ENCODE measurements at regions not wholly inside any gene's neighbourhood (a gene's known extent, or its start where the extent isn't known, plus 50 kb on each side); places are given as distances from the start of the nearest gene placed in this dataset.

DNA sequence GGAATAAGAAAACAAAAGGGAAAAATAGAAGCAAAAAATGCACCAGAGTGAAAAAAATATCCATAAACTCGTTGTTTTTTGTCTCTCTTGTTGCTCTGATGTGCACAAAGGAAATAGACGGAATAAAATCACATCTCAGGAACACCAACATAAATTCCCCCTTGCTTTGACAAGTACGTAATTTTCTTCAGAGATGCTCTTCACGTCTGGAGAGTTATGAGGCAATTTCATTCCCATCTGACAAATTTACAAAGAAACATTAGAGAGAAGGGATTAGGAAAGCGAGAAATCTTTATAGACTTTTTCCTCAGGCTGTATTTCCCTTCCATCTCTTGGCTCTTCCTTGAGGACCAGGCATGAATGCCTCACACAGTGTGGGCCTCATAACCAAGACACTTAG is 250.1 kb upstream of the ZFP64 start (continued):
- TF ChIP-seq, protein P1, sequence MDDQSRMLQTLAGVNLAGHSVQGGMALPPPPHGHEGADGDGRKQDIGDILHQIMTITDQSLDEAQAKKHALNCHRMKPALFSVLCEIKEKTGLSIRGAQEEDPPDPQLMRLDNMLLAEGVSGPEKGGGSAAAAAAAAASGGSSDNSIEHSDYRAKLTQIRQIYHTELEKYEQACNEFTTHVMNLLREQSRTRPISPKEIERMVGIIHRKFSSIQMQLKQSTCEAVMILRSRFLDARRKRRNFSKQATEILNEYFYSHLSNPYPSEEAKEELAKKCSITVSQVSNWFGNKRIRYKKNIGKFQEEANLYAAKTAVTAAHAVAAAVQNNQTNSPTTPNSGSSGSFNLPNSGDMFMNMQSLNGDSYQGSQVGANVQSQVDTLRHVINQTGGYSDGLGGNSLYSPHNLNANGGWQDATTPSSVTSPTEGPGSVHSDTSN (CRISPR knock-in tag; IDR thresholded peaks at IDR 0.05; ENCODE audit: borderline replicate concordance), result no peak

DNA sequence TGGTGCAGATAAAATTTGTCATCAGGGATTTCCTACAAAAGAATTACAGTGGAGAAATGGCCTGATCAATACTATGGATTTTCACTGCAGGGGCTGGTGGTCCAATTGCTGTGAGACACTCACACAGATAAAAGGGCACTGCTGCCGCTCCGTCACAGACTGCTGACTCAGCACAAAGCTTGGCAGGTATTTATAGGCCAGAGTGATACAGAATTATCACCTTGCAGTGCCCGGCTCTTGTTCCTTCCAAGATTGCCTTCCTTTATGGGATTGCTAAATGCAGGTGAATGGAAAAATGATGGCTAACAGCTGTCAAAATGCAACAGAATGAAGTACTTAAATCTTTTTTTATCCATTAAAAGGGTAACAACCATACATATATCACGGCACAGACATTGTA is 247.8 kb upstream of the ZFP64 start:
- intact Hi-C loops (cut with micrococcal nuclease; ENCODE audit: unreplicated experiment), result no loop called here

More for the DNA sequence above, 247.8 kb upstream of the ZFP64 start:
- no peaks in the 10 kb centered on the region for H3K27me3 ChIP-seq (ENCODE audit: control insufficient read depth in 1 of 2, insufficient read depth in 2 of 2, low read length in 2 of 2)
- H3K79me2 ChIP-seq (ENCODE audit: insufficient read depth, low read length), result no peaks in the 10 kb centered on the region
- no peak for ATAC-seq
- no peaks in the 10 kb centered on the region for H3K36me3 ChIP-seq (replicated peaks in 1 of 2; ENCODE audit: control insufficient read depth in 1 of 2, insufficient read depth in 2 of 2, low read length in 2 of 2)
- ChIA-PET POLR2A (interaction anchor here (0.6 kb wide), 1 partner anchor 1900 kb away, joined by 4 read pairs; no protein-coding TSS in a partner anchor), CTCF (ENCODE audit: low intra/inter-chr PET ratio, low total read pairs) (no interaction called here)
- WGBS (ENCODE audit: low lambda C conversion rate), result 40% methylated on average over 4 of the region's 4 CpGs
- no peak overlapping the region for H2AFZ ChIP-seq (ENCODE audit: low read length)
- H3K4me2 ChIP-seq (ENCODE audit: low read depth, low read length), result no peak overlapping the region
- H4K20me1 ChIP-seq (ENCODE audit: insufficient read depth, low read length), result no peaks in the 10 kb centered on the region
- H3K4me1 ChIP-seq (ENCODE audit: insufficient read depth, low read length), result peaks cover 3% of the 10 kb centered on the region; the same call in 1 of the 2 replicates
- TF ChIP-seq, protein P2, sequence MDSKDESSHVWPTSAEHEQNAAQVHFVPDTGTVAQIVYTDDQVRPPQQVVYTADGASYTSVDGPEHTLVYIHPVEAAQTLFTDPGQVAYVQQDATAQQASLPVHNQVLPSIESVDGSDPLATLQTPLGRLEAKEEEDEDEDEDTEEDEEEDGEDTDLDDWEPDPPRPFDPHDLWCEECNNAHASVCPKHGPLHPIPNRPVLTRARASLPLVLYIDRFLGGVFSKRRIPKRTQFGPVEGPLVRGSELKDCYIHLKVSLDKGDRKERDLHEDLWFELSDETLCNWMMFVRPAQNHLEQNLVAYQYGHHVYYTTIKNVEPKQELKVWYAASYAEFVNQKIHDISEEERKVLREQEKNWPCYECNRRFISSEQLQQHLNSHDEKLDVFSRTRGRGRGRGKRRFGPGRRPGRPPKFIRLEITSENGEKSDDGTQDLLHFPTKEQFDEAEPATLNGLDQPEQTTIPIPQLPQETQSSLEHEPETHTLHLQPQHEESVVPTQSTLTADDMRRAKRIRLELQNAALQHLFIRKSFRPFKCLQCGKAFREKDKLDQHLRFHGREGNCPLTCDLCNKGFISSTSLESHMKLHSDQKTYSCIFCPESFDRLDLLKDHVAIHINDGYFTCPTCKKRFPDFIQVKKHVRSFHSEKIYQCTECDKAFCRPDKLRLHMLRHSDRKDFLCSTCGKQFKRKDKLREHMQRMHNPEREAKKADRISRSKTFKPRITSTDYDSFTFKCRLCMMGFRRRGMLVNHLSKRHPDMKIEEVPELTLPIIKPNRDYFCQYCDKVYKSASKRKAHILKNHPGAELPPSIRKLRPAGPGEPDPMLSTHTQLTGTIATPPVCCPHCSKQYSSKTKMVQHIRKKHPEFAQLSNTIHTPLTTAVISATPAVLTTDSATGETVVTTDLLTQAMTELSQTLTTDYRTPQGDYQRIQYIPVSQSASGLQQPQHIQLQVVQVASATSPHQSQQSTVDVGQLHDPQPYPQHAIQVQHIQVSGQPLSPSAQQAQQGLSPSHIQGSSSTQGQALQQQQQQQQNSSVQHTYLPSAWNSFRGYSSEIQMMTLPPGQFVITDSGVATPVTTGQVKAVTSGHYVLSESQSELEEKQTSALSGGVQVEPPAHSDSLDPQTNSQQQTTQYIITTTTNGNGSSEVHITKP (CRISPR knock-in tag; IDR thresholded peaks at IDR 0.05; ENCODE audit: low read depth), result no peak
- no peak for TF ChIP-seq ZNF563 (CRISPR knock-in tag; IDR thresholded peaks at IDR 0.05)
- TF ChIP-seq ZNF121 (CRISPR knock-in tag; IDR thresholded peaks at IDR 0.05), result no peak
- TF ChIP-seq LCORL (IDR thresholded peaks at IDR 0.05), result no peak
- TF ChIP-seq LCORL (CRISPR knock-in tag; IDR thresholded peaks at IDR 0.05), result no peak
- TF ChIP-seq, protein P3, sequence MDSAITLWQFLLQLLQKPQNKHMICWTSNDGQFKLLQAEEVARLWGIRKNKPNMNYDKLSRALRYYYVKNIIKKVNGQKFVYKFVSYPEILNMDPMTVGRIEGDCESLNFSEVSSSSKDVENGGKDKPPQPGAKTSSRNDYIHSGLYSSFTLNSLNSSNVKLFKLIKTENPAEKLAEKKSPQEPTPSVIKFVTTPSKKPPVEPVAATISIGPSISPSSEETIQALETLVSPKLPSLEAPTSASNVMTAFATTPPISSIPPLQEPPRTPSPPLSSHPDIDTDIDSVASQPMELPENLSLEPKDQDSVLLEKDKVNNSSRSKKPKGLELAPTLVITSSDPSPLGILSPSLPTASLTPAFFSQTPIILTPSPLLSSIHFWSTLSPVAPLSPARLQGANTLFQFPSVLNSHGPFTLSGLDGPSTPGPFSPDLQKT (CRISPR knock-in tag; IDR thresholded peaks at IDR 0.05; ENCODE audit: borderline replicate concordance), result no peak
- peak; percentile 100 for TF ChIP-seq MAFF (IDR thresholded peaks at IDR 0.05; ENCODE audit: low read depth, low read length)
- peak; percentile 72 for TF ChIP-seq MAFG (CRISPR knock-in tag; IDR thresholded peaks at IDR 0.05)
- TF ChIP-seq MAFK (conservative IDR thresholded peaks at IDR 0.05 in 1 of 2, IDR thresholded peaks at IDR 0.05 in 1 of 2; ENCODE audit: low read length in 2 of 2), result peak; percentile 100
- H3K9me3 ChIP-seq (ENCODE audit: low read length), result no peaks in the 10 kb centered on the region
- H3K27ac ChIP-seq (ENCODE audit: extremely low read length, insufficient read depth, low read length), result no peak overlapping the region
- DNase-seq (ENCODE audit: low spot score), result no peak
- no peak for FAIRE-seq
- no peak overlapping the region for H3K9ac ChIP-seq (ENCODE audit: insufficient read depth, low read depth, low read length)
- no TSS peak for BruUV-seq (replicated peaks)
- in situ Hi-C loops (cut with HindIII; ENCODE audit: extremely low pct_ligation_motif_present, low pct_unique_long_range_greater_than_20kb), result no loop called here
- no peak overlapping the region for H3K4me3 ChIP-seq (replicated peaks in 1 of 3; ENCODE audit: insufficient read depth in 1 of 3, low read depth in 2 of 3, low read length in 3 of 3)
